Daoy (cell line): ENCODE measurements at regions not wholly inside any gene's neighbourhood (a gene's known extent, or its start where the extent isn't known, plus 50 kb on each side); places are given as distances from the start of the nearest gene placed in this dataset.

Experiments
- DNase-seq: peaks from one replicate; pipeline ENCODE4 v3.0.0-alpha.2; 2015; ENCODE audit warnings: low read depth

DNA sequence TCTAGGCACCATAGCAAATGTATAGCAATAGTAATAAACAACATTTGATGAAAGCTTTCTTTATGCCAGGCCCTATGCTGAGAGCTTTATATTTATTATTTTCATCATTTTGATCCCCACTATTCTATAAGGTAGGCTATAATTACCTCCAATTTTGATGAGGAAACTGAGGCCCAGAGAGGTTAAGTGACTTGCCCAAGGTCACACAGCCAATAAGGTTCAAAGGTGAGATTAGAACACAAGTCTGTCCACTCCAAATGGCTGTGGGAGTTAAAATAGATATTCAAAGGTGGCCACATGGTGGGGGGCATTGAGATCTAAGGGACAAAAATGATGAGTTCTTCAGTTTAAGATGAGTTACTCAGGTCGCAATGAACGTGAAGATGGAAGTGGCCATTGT, 269.9 kb downstream of the BMP7 start:
- DNase-seq, result no peak

DNA sequence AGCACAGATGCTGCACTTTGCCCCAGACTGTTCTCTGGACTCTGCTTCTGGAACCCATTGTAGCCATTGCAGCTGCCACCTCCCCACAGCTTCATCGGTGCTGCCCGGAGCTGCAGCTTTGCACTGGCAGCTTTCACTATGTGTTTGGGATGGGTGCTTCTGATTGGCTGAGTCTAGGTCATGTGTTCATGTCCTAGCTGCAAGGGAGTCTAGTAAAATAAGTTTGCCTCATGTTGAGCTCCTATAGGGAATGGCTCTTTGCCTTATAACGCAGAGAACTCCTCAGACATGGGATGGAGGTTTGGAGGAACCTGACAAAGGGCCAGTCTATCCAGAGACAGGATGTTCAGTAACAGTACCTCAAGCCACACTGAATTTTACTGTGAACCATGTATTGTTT, 268.0 kb downstream of the BMP7 start:
- no peak for DNase-seq

DNA sequence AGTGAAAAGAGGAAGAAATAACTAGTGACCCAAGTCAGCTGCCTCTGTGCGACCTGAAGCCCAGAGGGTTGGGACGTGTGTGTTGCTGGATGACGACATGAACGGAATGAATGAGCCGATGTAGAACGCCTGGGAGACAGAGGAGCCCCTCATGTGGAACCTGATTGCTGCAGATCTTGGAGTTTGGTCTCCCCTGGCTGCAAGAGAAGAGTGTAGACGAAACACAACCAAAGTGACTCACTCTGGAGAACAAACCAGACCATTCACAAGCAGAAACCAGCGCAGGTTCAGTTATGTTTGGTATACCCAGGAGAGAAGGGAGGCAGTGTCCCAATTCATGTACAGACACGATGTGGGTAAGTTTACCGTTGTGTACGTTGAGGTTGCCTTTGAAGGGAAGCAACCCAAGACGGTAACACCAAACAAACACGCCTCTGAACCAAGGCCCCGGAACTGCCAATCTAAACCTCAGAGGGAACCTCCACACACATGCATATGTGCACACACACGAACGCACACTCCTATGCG, 265.9 kb downstream of the BMP7 start:
- no peak for DNase-seq

DNA sequence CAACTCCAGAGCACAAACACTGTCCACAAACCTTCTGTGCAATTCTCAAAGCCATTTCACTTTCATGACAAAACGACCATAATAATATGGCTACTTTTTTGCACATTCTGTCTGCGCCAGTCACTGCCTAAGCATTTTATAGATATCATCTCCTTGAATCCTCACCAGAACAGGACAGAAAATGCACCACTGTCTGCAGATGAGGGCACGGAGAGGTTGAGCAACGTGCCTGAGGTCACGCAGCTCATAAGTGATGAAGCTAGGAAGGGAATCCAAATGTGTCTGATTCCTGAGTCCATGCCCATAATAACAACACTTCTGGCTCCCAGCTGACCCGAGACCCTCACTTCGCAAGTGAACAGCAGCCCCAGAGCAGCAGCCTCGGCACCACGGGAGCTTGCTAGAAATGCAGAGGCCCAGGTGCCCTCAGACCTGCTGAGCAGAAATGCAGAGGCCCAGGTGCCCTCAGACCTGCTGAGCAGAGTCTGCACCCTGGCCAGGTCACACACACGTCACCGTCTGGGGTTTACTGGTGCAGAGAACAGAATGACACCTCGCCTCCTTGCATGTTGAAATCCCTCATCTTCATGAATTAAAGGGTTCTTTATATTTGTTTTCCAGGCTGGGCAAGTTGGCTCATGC, 265.2 kb downstream of the BMP7 start:
- DNase-seq, result no peak

DNA sequence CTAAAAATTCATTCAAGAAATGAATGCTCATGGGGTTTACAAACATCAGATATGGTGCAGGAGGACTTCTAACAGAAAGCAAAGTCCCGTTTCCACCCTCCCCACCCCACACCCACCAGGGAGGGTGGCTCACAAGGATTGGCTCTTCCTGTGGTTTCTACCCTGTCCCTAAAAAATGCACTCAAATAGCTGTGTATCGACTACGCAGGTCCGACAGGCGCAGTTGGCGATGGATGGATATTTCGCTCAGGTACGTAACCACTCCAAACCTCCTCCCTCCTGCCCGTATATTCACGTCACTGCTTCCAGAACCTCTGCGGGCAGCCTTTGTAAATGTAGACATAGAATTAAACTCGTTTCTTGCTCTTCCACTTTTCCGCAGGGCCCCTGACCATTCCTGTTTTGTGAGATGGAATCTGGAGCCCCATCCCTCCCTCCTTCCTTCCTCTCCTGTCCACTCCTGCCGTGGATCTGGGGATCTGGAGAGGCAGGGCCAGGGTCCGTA, 264.3 kb downstream of the BMP7 start:
- DNase-seq, result no peak

DNA sequence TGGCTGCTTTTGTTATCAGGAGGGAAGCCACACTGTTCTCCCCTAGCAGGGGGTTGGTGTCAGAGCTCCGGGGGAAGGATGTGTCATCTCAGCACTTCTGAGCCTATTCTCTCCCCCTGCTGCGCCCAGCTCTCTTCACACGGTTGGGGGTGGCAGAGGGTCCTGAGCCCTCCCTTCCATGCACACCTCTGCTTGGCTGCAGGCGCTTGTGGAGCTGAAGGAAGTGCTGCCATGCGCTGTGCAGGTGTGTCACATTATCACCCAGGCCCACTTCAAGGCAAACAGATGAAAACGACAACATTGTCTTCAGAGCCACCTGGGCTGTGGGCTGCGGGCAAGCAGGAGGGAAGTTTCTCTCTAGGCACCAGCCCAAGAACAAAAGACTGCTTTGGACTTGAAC, 263.4 kb downstream of the BMP7 start:
- peak; percentile 52 for DNase-seq

DNA sequence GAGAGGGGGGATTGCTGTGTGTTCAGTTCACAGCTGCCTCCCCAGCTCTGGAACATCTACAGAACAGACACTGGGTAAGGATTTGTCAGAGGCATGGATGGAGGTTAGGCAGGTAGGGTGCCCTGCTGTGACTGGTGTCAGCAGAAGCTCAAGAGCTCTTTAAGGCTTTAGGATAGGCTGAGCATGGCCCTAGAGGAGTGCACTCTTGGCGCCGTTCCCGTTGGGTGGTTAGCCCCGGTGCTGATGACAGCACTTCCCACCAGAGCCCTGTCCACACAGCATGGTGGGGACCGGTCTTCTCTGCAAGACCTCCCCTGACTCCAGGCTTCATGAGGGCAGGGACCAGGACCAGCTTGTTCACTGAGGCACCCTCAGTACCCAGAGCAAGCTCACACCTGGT, 262.0 kb downstream of the BMP7 start:
- DNase-seq, result peak; percentile 25

DNA sequence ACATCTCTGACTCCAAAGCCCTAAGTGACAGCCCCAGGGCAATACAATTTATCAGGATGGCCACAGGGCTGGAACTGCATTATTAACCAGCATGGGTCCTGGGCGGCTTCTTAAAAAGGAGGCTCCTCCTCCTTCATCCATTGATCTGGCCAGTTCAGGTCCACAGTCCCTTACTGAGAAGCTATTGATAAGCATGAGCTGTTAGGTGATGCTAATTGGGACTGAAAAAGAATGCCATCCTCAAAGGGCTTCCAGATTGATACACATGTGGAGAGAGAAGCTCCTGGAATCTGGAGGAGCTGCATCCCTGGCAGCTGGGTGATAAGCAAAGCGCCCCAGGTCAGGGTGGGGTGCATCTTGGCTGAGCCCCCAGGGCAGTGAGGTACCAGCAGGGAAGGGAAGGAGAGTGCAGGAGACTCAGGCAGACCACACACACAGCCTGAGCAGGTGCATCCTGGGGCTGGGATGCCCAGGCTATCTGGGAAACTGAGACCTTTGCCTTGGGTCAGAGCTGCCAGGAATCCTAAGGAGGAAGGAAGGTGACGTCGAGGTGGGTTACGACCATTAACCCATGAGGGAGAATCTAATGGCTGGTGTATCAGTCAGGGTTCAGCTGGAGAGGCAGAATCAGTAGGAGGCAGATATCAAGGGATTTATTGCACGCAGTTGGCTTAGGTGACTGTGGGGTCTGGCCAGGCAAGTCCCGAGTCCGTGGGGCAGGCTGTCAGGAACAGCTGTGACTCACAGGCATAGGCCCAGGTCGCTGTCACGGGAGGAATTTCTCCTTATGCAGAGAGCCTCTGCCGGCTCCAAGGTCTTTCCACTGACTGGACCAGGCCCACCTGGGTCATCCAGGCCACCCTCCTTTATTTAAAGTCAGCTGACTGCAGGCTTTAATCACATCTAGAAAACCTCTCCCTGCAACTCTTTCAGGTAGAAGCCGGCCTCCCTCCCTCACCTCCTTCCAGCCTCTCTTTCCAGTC, 261.2 kb downstream of the BMP7 start:
- DNase-seq, result no peak

DNA sequence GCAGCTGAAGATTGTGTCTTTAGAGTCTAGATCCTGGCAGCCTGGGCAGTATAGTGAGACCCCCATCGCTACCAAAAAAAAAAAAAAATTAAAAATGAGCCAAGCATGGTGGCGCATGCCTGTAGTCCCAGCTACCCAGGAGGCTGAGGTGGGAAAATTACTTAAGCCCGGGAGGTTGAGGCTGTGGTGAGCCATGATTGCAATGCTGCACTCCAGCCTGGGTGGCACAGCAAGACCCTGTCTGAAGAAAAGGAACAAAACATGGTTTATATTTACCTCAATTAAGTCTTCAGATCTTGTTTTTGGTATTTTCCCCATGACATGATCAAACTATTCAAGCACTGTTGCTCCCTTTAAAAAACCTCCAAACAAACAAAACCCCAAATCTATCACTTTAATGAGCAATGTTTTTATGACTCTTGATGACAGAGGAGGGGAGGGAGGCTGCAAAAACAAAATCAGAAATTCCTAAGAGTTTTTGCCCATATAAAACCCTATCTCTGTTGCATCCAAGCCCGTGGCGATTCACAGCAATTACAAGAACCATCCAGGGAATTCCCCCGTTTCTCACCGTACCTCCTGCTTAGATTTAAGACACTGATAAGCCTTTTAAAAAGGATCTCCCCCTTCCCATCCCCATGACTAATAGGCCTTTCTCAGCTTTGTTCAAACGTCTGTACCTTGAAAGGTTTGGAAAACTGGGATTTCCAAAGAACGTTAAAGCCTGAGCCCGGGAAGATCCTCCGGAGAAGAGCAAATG, 259.9 kb downstream of the BMP7 start:
- DNase-seq, result peak; percentile 90

DNA sequence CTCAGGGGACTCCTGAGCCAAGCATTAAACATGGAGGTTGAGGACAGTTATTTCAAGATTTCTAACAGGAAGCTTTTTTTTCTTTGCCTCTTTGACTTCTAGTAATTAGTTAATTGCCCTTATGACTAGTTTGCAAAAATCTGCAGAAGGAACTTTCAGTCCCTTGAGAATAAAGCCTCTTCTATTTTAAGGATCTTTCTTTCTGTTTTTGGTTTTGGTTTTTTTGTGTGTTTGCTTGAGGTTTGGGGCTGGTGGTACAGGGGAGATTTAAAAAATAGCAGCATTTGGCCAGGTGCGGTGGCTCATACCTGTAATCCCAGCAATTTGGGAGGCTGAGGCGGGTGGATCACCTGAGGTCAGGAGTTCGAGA, 259.3 kb downstream of the BMP7 start:
- DNase-seq, result no peak

DNA sequence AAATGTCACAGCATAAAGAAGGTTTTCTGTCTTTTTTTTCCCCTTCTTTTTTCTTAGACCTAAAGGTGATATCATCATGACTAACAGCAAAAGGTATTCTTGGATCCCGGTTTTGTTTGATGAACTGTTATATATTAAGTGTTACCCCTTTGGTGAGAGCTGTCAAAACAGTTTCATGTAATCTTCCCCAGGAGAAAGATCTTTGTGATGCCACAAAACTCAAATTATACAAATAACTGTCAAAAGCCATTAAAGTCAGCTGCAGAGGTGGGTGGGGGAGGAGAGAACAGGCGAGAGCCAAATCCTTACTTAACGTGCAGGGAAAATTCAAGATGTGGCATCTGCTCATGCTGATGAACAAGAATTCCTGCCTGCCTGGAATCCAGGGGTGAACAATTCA, 258.2 kb downstream of the BMP7 start:
- peak; percentile 68 for DNase-seq

DNA sequence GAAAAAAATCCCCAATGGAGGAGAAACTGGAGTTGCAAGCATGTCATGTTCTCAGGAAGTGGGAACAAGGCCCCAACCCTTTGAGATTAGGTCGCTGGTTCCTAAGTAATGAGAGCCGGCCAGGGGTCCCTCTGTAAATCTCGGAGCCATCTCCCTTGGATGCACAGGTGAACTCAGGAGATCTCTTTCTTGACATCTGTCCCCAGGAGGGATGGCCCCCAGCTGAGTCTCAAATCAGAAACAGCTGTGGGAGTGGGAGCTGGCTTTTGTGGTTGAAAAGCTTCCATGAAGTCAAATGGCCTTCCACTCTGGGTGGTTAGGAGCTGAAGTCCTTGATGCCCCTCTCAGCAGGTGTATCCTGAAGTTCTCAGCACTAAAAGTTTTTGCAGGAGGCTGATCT, 257.1 kb downstream of the BMP7 start:
- DNase-seq, result no peak

DNA sequence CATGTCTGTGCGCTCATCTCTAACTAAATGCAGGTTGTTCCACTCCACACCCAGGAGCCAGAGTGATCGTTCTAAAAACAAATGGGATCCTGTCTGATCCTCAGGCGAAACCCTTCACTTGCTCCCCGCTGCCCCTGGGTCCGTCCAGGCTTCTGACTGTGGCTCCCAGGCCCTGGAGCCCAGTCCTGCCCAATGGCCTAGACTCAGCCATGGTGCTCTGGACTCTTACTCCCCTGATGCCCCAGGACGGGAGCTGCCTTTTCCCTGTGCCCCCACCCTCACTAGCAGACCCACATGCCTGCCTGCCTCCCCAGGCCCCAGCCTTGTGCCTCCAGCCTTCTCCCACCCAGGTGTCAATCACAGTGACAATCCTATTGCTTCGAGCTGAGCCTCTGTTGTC, 256.7 kb downstream of the BMP7 start:
- DNase-seq, result no peak

DNA sequence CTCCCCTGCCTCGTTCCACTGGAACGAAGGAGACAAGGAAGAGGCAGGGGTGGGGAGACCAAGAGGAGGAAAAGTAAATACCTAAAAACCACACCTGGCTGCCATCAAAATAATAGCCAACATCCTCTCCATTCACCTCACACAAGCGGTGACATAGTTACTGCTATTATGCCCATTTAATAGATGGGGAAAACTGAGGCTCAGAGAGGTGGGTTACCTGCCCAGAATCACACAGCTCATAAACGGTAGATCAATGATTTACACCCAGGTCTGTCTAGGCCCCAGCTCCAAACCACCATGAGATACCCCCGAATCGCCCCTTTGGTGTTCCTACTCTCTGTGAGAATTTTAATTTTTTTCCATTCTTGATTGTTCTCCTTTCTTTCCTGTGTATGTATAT, 253.8 kb downstream of the BMP7 start:
- DNase-seq, result no peak

DNA sequence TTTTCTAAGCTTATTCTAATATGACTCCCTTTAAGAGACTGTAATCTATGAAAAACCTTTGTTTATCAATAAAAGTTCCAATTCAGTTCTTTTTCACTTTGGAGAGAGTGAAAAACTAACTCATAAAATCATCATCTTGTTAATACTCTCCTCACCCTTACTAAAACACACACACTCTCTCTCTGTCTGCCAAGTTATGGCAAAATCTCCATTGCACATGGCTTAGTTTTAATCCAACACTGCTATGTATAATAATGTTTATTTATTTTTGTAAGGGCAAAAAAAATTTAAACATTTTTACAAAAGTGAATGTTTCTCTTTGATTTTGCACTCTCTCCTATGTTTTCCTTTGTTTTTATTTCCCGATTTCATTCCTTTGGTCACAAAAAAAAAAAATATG, 253.2 kb downstream of the BMP7 start:
- no peak for DNase-seq

DNA sequence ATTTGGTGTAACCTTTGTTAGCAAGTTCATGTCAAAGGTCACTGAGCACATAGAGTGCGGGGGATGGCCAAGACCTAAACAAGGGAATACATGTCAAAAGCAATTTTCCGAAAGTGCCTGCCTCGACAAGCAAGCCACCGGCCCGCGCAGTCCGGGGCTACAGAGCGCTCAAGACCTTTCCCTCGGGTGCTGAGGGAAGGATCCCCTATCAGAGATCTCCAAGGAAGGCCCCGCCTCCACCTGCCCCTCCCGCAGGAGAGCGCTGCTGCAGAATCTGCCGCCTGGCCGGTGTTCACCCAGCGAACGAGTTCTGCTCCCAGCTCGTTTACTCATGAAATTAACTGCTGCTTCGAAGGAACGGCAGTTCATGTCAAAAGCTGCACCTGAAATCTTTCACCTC, 252.7 kb downstream of the BMP7 start:
- DNase-seq, result no peak

DNA sequence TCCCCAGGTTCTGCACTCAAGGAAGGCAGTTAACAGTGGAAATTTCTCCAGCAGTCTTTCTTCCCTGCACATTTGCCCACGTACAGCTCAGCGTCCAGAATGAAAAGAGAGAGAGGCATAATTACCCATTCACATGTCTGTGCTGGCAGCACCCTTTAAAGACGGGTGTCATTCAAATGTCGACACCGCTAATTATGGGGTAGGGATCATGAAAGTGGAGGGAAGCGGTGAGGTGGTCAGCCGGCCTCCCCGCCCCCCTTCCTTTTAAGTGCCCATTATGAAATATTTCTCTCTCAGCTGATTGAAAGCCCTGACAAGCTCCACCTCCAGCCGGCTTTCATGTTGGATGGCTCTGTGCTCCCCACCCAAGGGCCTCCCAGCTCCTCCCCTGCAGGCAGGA, 246.1 kb downstream of the BMP7 start:
- DNase-seq, result no peak

DNA sequence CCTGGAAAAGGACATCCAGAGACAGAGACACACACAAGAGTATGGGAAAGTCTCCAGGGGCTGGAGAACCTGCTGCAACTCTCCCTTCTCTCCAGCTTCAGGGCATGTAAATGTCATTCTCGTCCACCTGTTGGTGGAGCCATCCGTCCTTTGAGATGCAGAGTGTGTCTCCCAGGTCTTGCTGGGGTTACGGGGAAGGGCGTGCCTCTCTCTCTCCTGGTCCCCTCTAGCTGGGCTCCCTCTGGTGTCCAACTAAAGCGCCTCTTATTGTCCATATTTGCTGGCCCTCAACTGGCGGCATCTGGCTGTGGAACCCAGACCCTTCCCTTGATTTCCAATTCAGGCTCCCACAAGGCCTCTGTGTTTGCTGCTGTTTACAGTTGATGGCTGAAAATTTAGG, 244.1 kb downstream of the BMP7 start:
- DNase-seq, result no peak

DNA sequence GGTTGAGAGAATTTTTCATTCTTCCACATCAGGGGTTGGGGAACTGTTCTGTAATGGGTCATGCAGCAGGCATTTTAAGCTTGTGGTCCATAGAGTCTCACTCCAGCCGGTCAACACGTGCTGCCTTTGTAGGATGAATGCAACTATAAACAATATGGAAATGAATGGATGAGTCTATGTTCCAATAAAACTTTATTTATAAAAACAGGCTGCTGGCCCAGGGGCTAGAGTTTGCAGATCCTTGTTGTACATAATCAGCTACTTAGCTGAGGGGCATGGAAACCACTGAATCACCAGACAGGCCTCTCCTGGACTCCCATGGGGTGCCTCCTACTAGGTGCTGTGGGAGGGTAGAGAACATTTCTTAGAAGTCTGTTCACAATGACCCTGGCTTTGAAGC, 243.4 kb downstream of the BMP7 start:
- DNase-seq, result no peak

DNA sequence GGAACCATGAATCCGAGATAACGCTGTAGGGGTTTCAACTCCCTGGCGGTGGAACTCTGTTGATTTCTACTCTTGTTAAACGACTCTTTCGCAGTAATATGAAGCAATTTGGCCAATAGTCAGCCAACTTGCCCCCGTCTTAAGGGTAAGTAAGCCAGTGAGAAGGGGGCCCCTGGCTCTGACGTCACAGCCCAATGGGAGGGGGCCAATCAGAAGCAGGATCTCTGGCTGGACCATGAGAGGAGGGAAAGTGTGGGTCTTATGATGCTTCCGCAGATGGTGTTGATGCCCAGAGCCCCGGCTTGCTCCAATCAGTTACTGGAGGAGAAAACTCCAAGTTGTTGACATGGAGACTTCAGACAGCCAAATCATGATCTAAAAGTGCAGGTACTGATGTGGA, 242.4 kb downstream of the BMP7 start:
- no peak for DNase-seq

DNA sequence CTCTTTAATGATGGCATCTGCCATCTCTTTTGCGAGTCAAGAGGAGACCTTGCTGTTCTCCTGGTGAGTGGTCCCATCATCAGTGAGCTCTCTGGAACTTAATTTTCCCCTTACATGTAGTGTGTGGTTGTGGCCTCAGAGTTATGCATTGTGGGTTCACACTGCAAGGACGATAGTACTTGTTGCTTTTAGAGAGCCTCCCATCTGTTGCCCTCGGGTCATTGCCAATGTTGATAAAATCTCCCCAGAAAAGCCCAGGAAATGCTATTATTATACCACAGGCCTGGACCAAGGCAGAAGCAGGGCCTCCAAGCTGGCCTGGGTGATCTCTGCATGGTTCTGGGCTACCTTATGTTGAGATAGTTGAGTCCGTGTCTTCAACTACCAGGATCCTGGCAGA, 241.6 kb downstream of the BMP7 start:
- DNase-seq, result no peak

DNA sequence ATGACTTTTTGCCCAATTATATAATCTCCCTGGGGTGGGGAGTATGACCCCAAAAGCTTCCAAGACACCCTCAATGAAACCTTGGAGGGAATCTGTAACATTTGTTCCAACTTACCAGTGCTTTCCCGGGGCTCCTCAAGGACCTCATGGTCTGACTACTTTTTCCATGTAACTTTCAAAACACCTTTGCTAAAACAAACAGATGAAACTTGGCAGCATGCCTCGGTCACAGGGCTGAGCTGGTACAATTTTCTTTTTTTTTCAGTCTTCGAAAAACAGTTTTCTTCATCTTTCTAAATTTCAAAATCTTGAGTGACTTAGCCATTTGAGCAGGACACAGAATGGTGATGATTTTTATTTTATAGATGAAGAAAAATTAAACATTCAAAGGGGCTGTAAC, 241.2 kb downstream of the BMP7 start:
- no peak for DNase-seq
